Stimulated activated CD4-positive, alpha-beta T cell treated with anti-CD3 and anti-CD28 coated beads, Interleukin-1b, Interleukin-23, amount 100 ng/mL, for 4 hours (primary cell): ENCODE measurements at regions not wholly inside any gene's neighbourhood (a gene's known extent, or its start where the extent isn't known, plus 50 kb on each side); places are given as distances from the start of the nearest gene placed in this dataset.
A peak's percentile ranks its signal among the peaks of the same experiment; 100 is the strongest.

Source experiments
- DNase-seq, 2 donors: peaks; one replicate each; pipeline ENCODE4 v3.0.0-alpha.2; 2020; ENCODE audit warnings: low read depth in 2 of 2

- DNase-seq: no peak
These were observed 143.3 kb downstream of the FTCDNL1 start for GRCh38 chr2:199707593-199708185.

GRCh38 chr2:199705538-199705937 lies 145.5 kb downstream of the FTCDNL1 start:
- DNase-seq: no peak

- peak in 1 of 2 donors; percentile 4 for DNase-seq
These were observed 146.4 kb downstream of the FTCDNL1 start for GRCh38 chr2:199704358-199705238.

GRCh38 chr2:199703199-199703598 lies 147.8 kb downstream of the FTCDNL1 start:
- DNase-seq: no peak

- DNase-seq: no peak
These were observed 153.5 kb downstream of the FTCDNL1 start for GRCh38 chr2:199697469-199697868.

GRCh38 chr2:199696048-199696447 lies 154.9 kb downstream of the FTCDNL1 start:
- no peak for DNase-seq

- no peak for DNase-seq
These were observed 157.1 kb downstream of the FTCDNL1 start for GRCh38 chr2:199693861-199694260.

GRCh38 chr2:199692489-199692888 lies 158.5 kb downstream of the FTCDNL1 start:
- no peak for DNase-seq

GRCh38 chr2:199690225-199690624 lies 160.8 kb downstream of the FTCDNL1 start:
- DNase-seq: no peak

GRCh38 chr2:199685669-199686068 lies 165.3 kb downstream of the FTCDNL1 start:
- DNase-seq: no peak

- DNase-seq: no peak
These were observed 166.2 kb downstream of the FTCDNL1 start for GRCh38 chr2:199684832-199685231.

GRCh38 chr2:199684168-199684567 lies 166.8 kb downstream of the FTCDNL1 start:
- DNase-seq: no peak

- DNase-seq: no peak
These were observed 169.0 kb downstream of the FTCDNL1 start for GRCh38 chr2:199682001-199682400.

GRCh38 chr2:199680482-199680881 lies 170.5 kb downstream of the FTCDNL1 start:
- DNase-seq: no peak

GRCh38 chr2:199679883-199680282 lies 171.1 kb downstream of the FTCDNL1 start:
- DNase-seq: no peak

- no peak for DNase-seq
These were observed 173.1 kb downstream of the FTCDNL1 start for GRCh38 chr2:199677881-199678280.

GRCh38 chr2:199668645-199669044 lies 182.3 kb downstream of the FTCDNL1 start:
- DNase-seq: no peak

- no peak for DNase-seq
These were observed 187.8 kb downstream of the FTCDNL1 start for GRCh38 chr2:199663157-199663556.

GRCh38 chr2:199662255-199662654 lies 188.7 kb downstream of the FTCDNL1 start:
- DNase-seq: no peak

- no peak for DNase-seq
These were observed 190.8 kb downstream of the FTCDNL1 start for GRCh38 chr2:199660167-199660566.

GRCh38 chr2:199659207-199659606 lies 191.8 kb downstream of the FTCDNL1 start:
- DNase-seq: no peak

GRCh38 chr2:199646439-199646838 lies 188.7 kb upstream of the SATB2 start:
- no peak for DNase-seq

GRCh38 chr2:199631129-199631528 lies 173.4 kb upstream of the SATB2 start:
- no peak for DNase-seq
